ENCODE measurements at regions not wholly inside any gene's neighbourhood (a gene's known extent, or its start where the extent isn't known, plus 50 kb on each side); places are given as distances from the start of the nearest gene placed in this dataset.

GRCh38 chrX:68894513-68895340, 65.9 kb downstream of the EFNB1 start:
- no peak for DNase-seq (ENCODE audit: low spot score)

GRCh38 chrX:68894142-68894512, 65.3 kb downstream of the EFNB1 start:
- DNase-seq (ENCODE audit: low spot score): no peak

DNA sequence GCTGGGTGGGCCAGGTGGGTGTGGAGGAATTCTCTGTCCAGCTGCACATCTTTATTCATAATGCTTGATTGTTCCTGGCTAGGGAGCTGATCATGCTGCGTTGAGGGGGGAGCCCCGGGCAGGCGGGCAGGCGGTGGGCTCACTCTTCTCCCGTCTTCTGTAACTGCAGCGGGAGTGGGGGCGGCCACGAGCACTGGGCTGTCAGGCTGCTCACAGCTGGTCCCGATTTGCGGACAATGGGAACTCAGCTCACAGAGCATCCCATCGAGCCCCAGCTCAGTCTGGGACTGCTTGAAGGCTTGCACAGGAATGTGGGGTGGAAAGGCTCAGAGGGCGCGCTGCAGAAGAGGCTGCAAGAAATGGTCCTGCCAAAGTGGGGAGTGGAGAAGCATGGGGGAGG, 63.8 kb downstream of the EFNB1 start:
- no peak for DNase-seq (ENCODE audit: low spot score)

DNA sequence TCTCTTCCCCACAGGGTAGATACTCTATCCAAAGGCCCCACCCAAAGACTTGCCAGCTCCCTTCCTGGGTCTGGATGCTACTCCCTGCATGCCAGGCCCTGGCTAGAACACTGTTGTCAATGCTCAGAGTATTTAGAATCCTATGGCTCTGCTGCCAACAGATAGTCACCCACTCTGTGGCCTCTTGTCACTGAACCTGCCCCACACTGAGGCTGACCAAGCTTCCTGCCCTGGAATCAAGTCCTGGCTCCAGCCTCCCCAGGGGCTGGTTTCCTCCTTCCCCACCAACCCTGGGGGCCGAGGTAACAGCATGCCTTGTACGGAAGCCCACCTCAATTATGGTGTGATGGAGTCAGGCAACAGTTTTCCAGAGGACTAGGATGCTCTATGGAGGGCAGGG, 63.3 kb downstream of the EFNB1 start:
- no peak for DNase-seq (ENCODE audit: low spot score)

All from CD4-positive, alpha-beta T cell treated with Interleukin-15 for 4 hours (primary cell).